ENCODE measurements at regions not wholly inside any gene's neighbourhood (a gene's known extent, or its start where the extent isn't known, plus 50 kb on each side); places are given as distances from the start of the nearest gene placed in this dataset.

GRCh38 chr2:15769235-15769634 lies 171.1 kb upstream of the MYCN start:
- DNase-seq (no peak), ATAC-seq (ENCODE audit: low read depth) (no peak)
- Mint-ChIP-seq H3K27me3 (peaks cover 2% of the 10 kb centered on the region), H3K27ac (no peak overlapping the region), H3K9me3 (no peaks in the 10 kb centered on the region), H3K4me3 (no peak overlapping the region), H3K4me1 (no peaks in the 10 kb centered on the region), H3K36me3 (ENCODE audit: low read depth) (no peaks in the 10 kb centered on the region)
- no peak for TF ChIP-seq CTCF (IDR thresholded peaks at IDR 0.05)
- ChIA-PET CTCF (no interaction called here), POLR2A (no interaction called here)
- intact Hi-C loops (cut with micrococcal nuclease), result no loop called here

- H3K4me1 Mint-ChIP-seq, result no peaks in the 10 kb centered on the region
- H3K36me3 Mint-ChIP-seq (ENCODE audit: low read depth), result no peaks in the 10 kb centered on the region
- no peak for ATAC-seq (ENCODE audit: low read depth)
- H3K27ac Mint-ChIP-seq, result no peak overlapping the region
- H3K27me3 Mint-ChIP-seq, result peaks cover 2% of the 10 kb centered on the region
- H3K4me3 Mint-ChIP-seq, result no peak overlapping the region
- no peak for TF ChIP-seq CTCF (IDR thresholded peaks at IDR 0.05)
- no peak for DNase-seq
- intact Hi-C loops (cut with micrococcal nuclease), result no loop called here
- ChIA-PET CTCF (no interaction called here), POLR2A (no interaction called here)
- no peaks in the 10 kb centered on the region for H3K9me3 Mint-ChIP-seq
These were observed 170.4 kb upstream of the MYCN start for GRCh38 chr2:15769676-15770547.

- H3K4me3 Mint-ChIP-seq, result no peak overlapping the region
- ATAC-seq (ENCODE audit: low read depth), result no peak
These were observed 169.7 kb upstream of the MYCN start for GRCh38 chr2:15770606-15771005.

GRCh38 chr2:15771124-15771523 lies 169.2 kb upstream of the MYCN start:
- ChIA-PET POLR2A (no interaction called here), CTCF (no interaction called here)
- ATAC-seq (ENCODE audit: low read depth) (no peak), DNase-seq (no peak)
- Mint-ChIP-seq H3K27me3 (peaks cover 2% of the 10 kb centered on the region), H3K4me1 (no peaks in the 10 kb centered on the region), H3K36me3 (ENCODE audit: low read depth) (no peaks in the 10 kb centered on the region), H3K27ac (no peak overlapping the region), H3K4me3 (no peak overlapping the region), H3K9me3 (no peaks in the 10 kb centered on the region)
- intact Hi-C loops (cut with micrococcal nuclease), result no loop called here
- TF ChIP-seq CTCF (IDR thresholded peaks at IDR 0.05), result no peak

More at GRCh38 chr2:15770606-15771005, 169.7 kb upstream of the MYCN start:
- H3K36me3 Mint-ChIP-seq (ENCODE audit: low read depth), result no peaks in the 10 kb centered on the region
- H3K27me3 Mint-ChIP-seq, result peaks cover 2% of the 10 kb centered on the region
- no peaks in the 10 kb centered on the region for H3K4me1 Mint-ChIP-seq
- ChIA-PET CTCF (no interaction called here), POLR2A (no interaction called here)
- intact Hi-C loops (cut with micrococcal nuclease), result no loop called here
- H3K9me3 Mint-ChIP-seq, result no peaks in the 10 kb centered on the region
- no peak for DNase-seq
- no peak for TF ChIP-seq CTCF (IDR thresholded peaks at IDR 0.05)
- H3K27ac Mint-ChIP-seq, result no peak overlapping the region

- Mint-ChIP-seq H3K9me3 (no peaks in the 10 kb centered on the region), H3K4me3 (no peak overlapping the region), H3K4me1 (no peaks in the 10 kb centered on the region), H3K27ac (no peak overlapping the region), H3K27me3 (no peaks in the 10 kb centered on the region), H3K36me3 (ENCODE audit: low read depth) (no peaks in the 10 kb centered on the region)
- DNase-seq (no peak), ATAC-seq (ENCODE audit: low read depth) (no peak)
- intact Hi-C loops (cut with micrococcal nuclease), result no loop called here
- POLR2A ChIA-PET, result no interaction called here
- TF ChIP-seq CTCF (IDR thresholded peaks at IDR 0.05), result no peak
- CTCF ChIA-PET, result no interaction called here
These were observed 168.2 kb upstream of the MYCN start for GRCh38 chr2:15772086-15772595.

Measured in activated B cell treated with CpG ODN at 0.5 μM for 24 hours (primary cell).